OCI-LY1 (cell line): ENCODE measurements at regions not wholly inside any gene's neighbourhood (a gene's known extent, or its start where the extent isn't known, plus 50 kb on each side); places are given as distances from the start of the nearest gene placed in this dataset.

ENCODE experiments used
- CTCF ChIP-seq: fragments of 200-600 bp; sonication (generic), shearing (Covaris generic); IDR thresholded peaks from 2 replicates; pipeline ENCODE4 v1.5.1; 2017; ENCODE audit warnings: mild to moderate bottlenecking, antibody characterized with exemption, low read length, moderate library complexity, mixed read lengths
- EZH2 ChIP-seq: fragments of 200-600 bp; sonication (generic), shearing (Covaris generic); IDR thresholded peaks from 2 replicates; pipeline ENCODE4 v1.8.0; 2017; ENCODE audit warnings: borderline replicate concordance, mixed run types, mild to moderate bottlenecking, antibody characterized with exemption, low read length, moderate library complexity, mixed read lengths

- no peak for TF ChIP-seq CTCF
- no peak for TF ChIP-seq EZH2
Measured at GRCh38 chr14:55835985-55836384, 256.0 kb downstream of the KTN1 start.
